Loucy (cell line): ENCODE measurements at regions not wholly inside any gene's neighbourhood (a gene's known extent, or its start where the extent isn't known, plus 50 kb on each side); places are given as distances from the start of the nearest gene placed in this dataset.

Experiments used
- EZH2phosphoT487 ChIP-seq: fragments of 200-600 bp; IDR thresholded peaks from 2 replicates; pipeline ENCODE4 v1.6.1; 2018; ENCODE audit warnings: antibody characterized with exemption, mild to moderate bottlenecking, moderate library complexity, borderline replicate concordance
- TF ChIP-seq, protein P1 (sequence below): fragments of 200-600 bp; sonication (generic); conservative IDR thresholded peaks from 2 replicates; pipeline ENCODE4 v1.5.1; 2014; ENCODE audit warnings: mild to moderate bottlenecking, antibody characterized with exemption, low read length

GRCh38 chr12:98446682-98447081, 68.7 kb upstream of the TMPO start:
- TF ChIP-seq, protein P1, sequence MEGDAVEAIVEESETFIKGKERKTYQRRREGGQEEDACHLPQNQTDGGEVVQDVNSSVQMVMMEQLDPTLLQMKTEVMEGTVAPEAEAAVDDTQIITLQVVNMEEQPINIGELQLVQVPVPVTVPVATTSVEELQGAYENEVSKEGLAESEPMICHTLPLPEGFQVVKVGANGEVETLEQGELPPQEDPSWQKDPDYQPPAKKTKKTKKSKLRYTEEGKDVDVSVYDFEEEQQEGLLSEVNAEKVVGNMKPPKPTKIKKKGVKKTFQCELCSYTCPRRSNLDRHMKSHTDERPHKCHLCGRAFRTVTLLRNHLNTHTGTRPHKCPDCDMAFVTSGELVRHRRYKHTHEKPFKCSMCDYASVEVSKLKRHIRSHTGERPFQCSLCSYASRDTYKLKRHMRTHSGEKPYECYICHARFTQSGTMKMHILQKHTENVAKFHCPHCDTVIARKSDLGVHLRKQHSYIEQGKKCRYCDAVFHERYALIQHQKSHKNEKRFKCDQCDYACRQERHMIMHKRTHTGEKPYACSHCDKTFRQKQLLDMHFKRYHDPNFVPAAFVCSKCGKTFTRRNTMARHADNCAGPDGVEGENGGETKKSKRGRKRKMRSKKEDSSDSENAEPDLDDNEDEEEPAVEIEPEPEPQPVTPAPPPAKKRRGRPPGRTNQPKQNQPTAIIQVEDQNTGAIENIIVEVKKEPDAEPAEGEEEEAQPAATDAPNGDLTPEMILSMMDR: no peak
- no peak for TF ChIP-seq EZH2phosphoT487
